Spleen (tissue), 7 donors: ENCODE measurements at regions not wholly inside any gene's neighbourhood (a gene's known extent, or its start where the extent isn't known, plus 50 kb on each side); places are given as distances from the start of the nearest gene placed in this dataset.
A peak's percentile ranks its signal among the peaks of the same experiment; 100 is the strongest.

Experiments used
- POLR2A ChIP-seq, 3 donors: fragments of 450-650 bp; IDR thresholded peaks; one replicate each; pipeline ENCODE4 v1.5.1; 2017; ENCODE audit warnings: antibody characterized with exemption in 3 of 3, mild to moderate bottlenecking in 1 of 3
- POLR2AphosphoS5 ChIP-seq, 3 donors: sonication (generic); formaldehyde crosslinking; IDR thresholded peaks; one replicate each; pipeline ENCODE4 v1.5.1; 2017; ENCODE audit warnings: antibody characterized with exemption in 3 of 3
- TF ChIP-seq, protein P1 (sequence below), 11 experiments: fragments of 200-600 bp in 7 of 11; fragments of 450-650 bp in 4 of 11; sonication (generic) in 4 of 11; IDR thresholded peaks in 8 of 11; conservative IDR thresholded peaks in 3 of 11; 1 replicate in 7 of 11; 2 replicates in 4 of 11; pipeline versions ENCODE4 v1.4.0 to v1.8.0; 2016 to 2021; ENCODE audit warnings: antibody characterized with exemption in 11 of 11, inconsistent platforms in 4 of 11, mild to moderate bottlenecking in 1 of 11
- donor health status: DM: no; HTN: no; CAD: no; lungs with moderate emphysema.
- donor health status: DM: no; HTN: no; CAD: no.
- donor health status: DM: no; HTN: no; CAD: no.

DNA sequence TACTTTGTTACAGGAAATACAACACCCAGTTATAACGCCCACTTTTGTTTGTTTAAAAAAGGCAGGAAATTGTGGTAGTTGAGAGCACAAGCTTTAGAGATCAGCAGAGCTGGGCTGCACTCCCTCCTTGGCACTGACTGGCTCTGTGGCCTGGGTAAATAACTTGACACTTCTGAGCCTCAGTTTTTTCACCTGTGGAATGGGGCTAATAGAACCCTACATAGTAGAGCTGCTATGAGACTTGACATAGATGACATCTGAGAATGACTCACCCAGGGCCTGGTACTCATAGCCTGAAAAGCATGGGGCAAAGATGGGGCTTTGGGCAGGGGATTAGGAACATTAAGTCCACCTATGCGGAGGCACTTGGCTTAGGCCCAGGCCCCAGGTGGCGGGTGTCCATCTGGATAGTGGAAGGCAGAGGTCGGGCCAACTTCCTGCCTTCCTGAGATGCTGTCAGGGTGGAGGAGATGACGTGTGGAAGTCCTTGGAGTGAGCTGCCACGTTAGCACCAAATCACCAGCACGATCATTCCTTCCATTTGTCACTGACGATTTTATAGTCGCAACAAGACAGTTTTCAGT, 159.1 kb downstream of the KATNAL1 start:
- TF ChIP-seq POLR2A (IDR thresholded peaks at IDR 0.05) (no peak), POLR2AphosphoS5 (IDR thresholded peaks at IDR 0.05) (peak in 2 of 3 donors; percentile 9 to 61)
- TF ChIP-seq, protein P1, sequence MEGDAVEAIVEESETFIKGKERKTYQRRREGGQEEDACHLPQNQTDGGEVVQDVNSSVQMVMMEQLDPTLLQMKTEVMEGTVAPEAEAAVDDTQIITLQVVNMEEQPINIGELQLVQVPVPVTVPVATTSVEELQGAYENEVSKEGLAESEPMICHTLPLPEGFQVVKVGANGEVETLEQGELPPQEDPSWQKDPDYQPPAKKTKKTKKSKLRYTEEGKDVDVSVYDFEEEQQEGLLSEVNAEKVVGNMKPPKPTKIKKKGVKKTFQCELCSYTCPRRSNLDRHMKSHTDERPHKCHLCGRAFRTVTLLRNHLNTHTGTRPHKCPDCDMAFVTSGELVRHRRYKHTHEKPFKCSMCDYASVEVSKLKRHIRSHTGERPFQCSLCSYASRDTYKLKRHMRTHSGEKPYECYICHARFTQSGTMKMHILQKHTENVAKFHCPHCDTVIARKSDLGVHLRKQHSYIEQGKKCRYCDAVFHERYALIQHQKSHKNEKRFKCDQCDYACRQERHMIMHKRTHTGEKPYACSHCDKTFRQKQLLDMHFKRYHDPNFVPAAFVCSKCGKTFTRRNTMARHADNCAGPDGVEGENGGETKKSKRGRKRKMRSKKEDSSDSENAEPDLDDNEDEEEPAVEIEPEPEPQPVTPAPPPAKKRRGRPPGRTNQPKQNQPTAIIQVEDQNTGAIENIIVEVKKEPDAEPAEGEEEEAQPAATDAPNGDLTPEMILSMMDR (IDR thresholded peaks at IDR 0.05 in 8 of 11, conservative IDR thresholded peaks at IDR 0.05 in 3 of 11): no peak
